H9 (cell line): ENCODE measurements at regions not wholly inside any gene's neighbourhood (a gene's known extent, or its start where the extent isn't known, plus 50 kb on each side); places are given as distances from the start of the nearest gene placed in this dataset.

Experiments used
- DNase-seq: peaks from one replicate; pipeline ENCODE4 v3.0.0-alpha.2; 2017
- H2AFZ ChIP-seq: one replicate; pipeline ENCODE4 v1.6.1; 2013; ENCODE audit warnings: mild to moderate bottlenecking, low read length, control low read depth, moderate library complexity
- H2AK5ac ChIP-seq: 2 replicates; pipeline ENCODE4 v1.6.1; 2013; ENCODE audit warnings: low read length, control low read depth, mixed read lengths; ENCODE audit not compliant: insufficient read length
- H2BK120ac ChIP-seq: one replicate; pipeline ENCODE4 v1.6.1; 2013; ENCODE audit warnings: low read depth, mild to moderate bottlenecking, low read length, control low read depth, inconsistent platforms; ENCODE audit not compliant: poor library complexity, severe bottlenecking
- H2BK12ac ChIP-seq: 2 replicates; pipeline ENCODE4 v1.6.1; 2013; ENCODE audit warnings: low read length, control low read depth, mixed read lengths, low read depth; ENCODE audit not compliant: insufficient read length
- H2BK15ac ChIP-seq: 2 replicates; pipeline ENCODE4 v1.6.1; 2013; ENCODE audit warnings: low read depth, low read length, control low read depth
- H2BK20ac ChIP-seq: one replicate; pipeline ENCODE4 v1.6.1; 2013; ENCODE audit warnings: low read depth, mild to moderate bottlenecking, low read length, control low read depth, inconsistent platforms; ENCODE audit not compliant: poor library complexity, severe bottlenecking
- H2BK5ac ChIP-seq: 2 replicates; pipeline ENCODE4 v1.6.1; 2013; ENCODE audit warnings: low read length, control low read depth, mixed read lengths; ENCODE audit not compliant: insufficient read length
- H3K14ac ChIP-seq: 2 replicates; pipeline ENCODE4 v1.6.1; 2013; ENCODE audit warnings: low read length, control low read depth; ENCODE audit not compliant: insufficient read depth
- H3K18ac ChIP-seq: 2 replicates; pipeline ENCODE4 v1.6.1; 2013; ENCODE audit warnings: low read depth, mild to moderate bottlenecking, mixed read lengths, low read length, control low read depth; ENCODE audit not compliant: insufficient read length
- H3K23ac ChIP-seq: 2 replicates; pipeline ENCODE4 v1.6.1; 2013; ENCODE audit warnings: low read length, control low read depth, mixed read lengths, low read depth; ENCODE audit not compliant: insufficient read length
- H3K23me2 ChIP-seq: 2 replicates; pipeline ENCODE4 v1.6.1; 2013; ENCODE audit warnings: low read depth, mild to moderate bottlenecking, mixed read lengths, low read length, control low read depth; ENCODE audit not compliant: insufficient read length, poor library complexity, severe bottlenecking
- H3K27ac ChIP-seq: 2 replicates; pipeline ENCODE4 v1.5.1; 2013; ENCODE audit warnings: low read length, control low read depth, mixed read lengths, low read depth; ENCODE audit not compliant: insufficient read length
- H3K27me3 ChIP-seq: 2 replicates; pipeline ENCODE4 v1.6.1; 2013; ENCODE audit warnings: low read length, control low read depth, inconsistent platforms; ENCODE audit not compliant: insufficient read depth
- H3K4ac ChIP-seq: 2 replicates; pipeline ENCODE4 v1.6.1; 2013; ENCODE audit warnings: low read depth, mild to moderate bottlenecking, control low read depth, inconsistent platforms, low read length, moderate library complexity
- H3K4me1 ChIP-seq: 2 replicates; pipeline ENCODE4 v1.6.1; 2013; ENCODE audit warnings: low read length, control low read depth, inconsistent platforms; ENCODE audit not compliant: insufficient read depth
- H3K4me2 ChIP-seq: 2 replicates; pipeline ENCODE4 v1.6.1; 2013; ENCODE audit warnings: low read length, control low read depth, mixed read lengths; ENCODE audit not compliant: insufficient read length, insufficient read depth
- H3K56ac ChIP-seq: 2 replicates; pipeline ENCODE4 v1.6.1; 2013; ENCODE audit warnings: low read depth, mild to moderate bottlenecking, mixed read lengths, low read length, control low read depth; ENCODE audit not compliant: insufficient read length
- H3K79me1 ChIP-seq: 2 replicates; pipeline ENCODE4 v1.6.1; 2013; ENCODE audit warnings: low read depth, mild to moderate bottlenecking, moderate library complexity, low read length, control low read depth, inconsistent platforms; ENCODE audit not compliant: insufficient read depth, poor library complexity, severe bottlenecking
- H3K79me2 ChIP-seq: 2 replicates; pipeline ENCODE4 v1.6.1; 2013; ENCODE audit warnings: low read length, control low read depth, inconsistent platforms; ENCODE audit not compliant: insufficient read depth
- H3K9ac ChIP-seq: 2 replicates; pipeline ENCODE4 v1.6.1; 2013; ENCODE audit warnings: low read length, control low read depth, mixed read lengths; ENCODE audit not compliant: insufficient read length; ENCODE audit errors: extremely low read depth
- H3K9me3 ChIP-seq: one replicate; pipeline ENCODE4 v1.6.1; 2013; ENCODE audit warnings: low read depth, low read length, inconsistent platforms; ENCODE audit not compliant: control insufficient read depth
- H3T11ph ChIP-seq: one replicate; pipeline ENCODE4 v1.6.1; 2013; ENCODE audit warnings: mild to moderate bottlenecking, low read length, control low read depth, inconsistent platforms
- H4K20me1 ChIP-seq: one replicate; pipeline ENCODE4 v1.6.1; 2013; ENCODE audit not compliant: control insufficient read depth, insufficient read length, insufficient read depth
- H4K5ac ChIP-seq: 2 replicates; pipeline ENCODE4 v1.6.1; 2013; ENCODE audit warnings: low read depth, mild to moderate bottlenecking, mixed read lengths, low read length, control low read depth; ENCODE audit not compliant: insufficient read length
- H4K8ac ChIP-seq: replicated peaks from 2 replicates; pipeline ENCODE4 v1.6.1; 2013; ENCODE audit warnings: low read length, control low read depth, mixed read lengths, low read depth; ENCODE audit not compliant: insufficient read length
- H4K91ac ChIP-seq: 2 replicates; pipeline ENCODE4 v1.6.1; 2013; ENCODE audit warnings: low read depth, mild to moderate bottlenecking, moderate library complexity, mixed read lengths, low read length, control low read depth; ENCODE audit not compliant: insufficient read length
- H3K27ac Mint-ChIP-seq, 3 experiments: 2 replicates in 2 of 3; 3 replicates in 1 of 3; pipeline ENCODE4 v1.8.0; 2020 to 2021; ENCODE audit warnings: mixed read lengths in 3 of 3, mild to moderate bottlenecking in 1 of 3, moderate library complexity in 1 of 3
- H3K27me3 Mint-ChIP-seq: 2 replicates; pipeline ENCODE4 v1.8.0; 2021; ENCODE audit warnings: low read depth, mild to moderate bottlenecking, moderate library complexity, mixed read lengths
- H3K36me3 Mint-ChIP-seq, 3 experiments: 2 replicates in 2 of 3; 3 replicates in 1 of 3; pipeline ENCODE4 v1.8.0; 2020 to 2021; ENCODE audit warnings: low read depth in 3 of 3, mixed read lengths in 3 of 3; ENCODE audit not compliant: insufficient read depth in 1 of 3
- H3K4me1 Mint-ChIP-seq, 2 experiments: 2 replicates each; pipeline ENCODE4 v1.8.0; 2020; ENCODE audit warnings: mixed read lengths in 2 of 2
- H3K4me3 Mint-ChIP-seq, 2 experiments: 2 replicates in 1 of 2; 3 replicates in 1 of 2; pipeline ENCODE4 v1.8.0; 2020 to 2021; ENCODE audit warnings: mild to moderate bottlenecking in 2 of 2, mixed read lengths in 2 of 2, moderate library complexity in 1 of 2
- H3K9me3 Mint-ChIP-seq, 2 experiments: 2 replicates in 1 of 2; 3 replicates in 1 of 2; pipeline ENCODE4 v1.8.0; 2020; ENCODE audit warnings: mild to moderate bottlenecking in 2 of 2, mixed read lengths in 2 of 2, moderate library complexity in 1 of 2
- CTCF ChIP-seq: fragments of 200-600 bp; sonication (generic); conservative IDR thresholded peaks from 3 replicates; pipeline ENCODE4 v1.8.0; 2021; ENCODE audit warnings: antibody characterized with exemption, mild to moderate bottlenecking
- WGBS: extraction: QIAGEN DNeasy Blood & Tissue Kit; methylation state at CpG from one replicate; pipeline ENCODE4 v1.1.7; 2013; ENCODE audit warnings: missing lambda C conversion rate, low lambda C conversion rate, mixed read lengths; ENCODE audit not compliant: insufficient read length; ENCODE audit errors: extremely low coverage; 5-methylcytosine and 5-hydroxymethylcytosine counted together

GRCh38 chr1:199272628-199273086 is 633.8 kb downstream of the PTPRC start:
- no peak overlapping the region for H3K56ac ChIP-seq
- H3K9me3 Mint-ChIP-seq, result 0 out of 5 replicates have a peak, but pooled peaks cover 0 to 2% of the 10 kb centered on the region in 2 experiments
- no peak overlapping the region for H4K8ac ChIP-seq
- no peaks in the 10 kb centered on the region for H3K79me2 ChIP-seq
- no peaks in the 10 kb centered on the region for H4K20me1 ChIP-seq
- H2BK15ac ChIP-seq, result no peak overlapping the region
- peaks cover 4 to 16% of the 10 kb centered on the region in 2 experiments for H3K4me1 Mint-ChIP-seq
- H3K4me2 ChIP-seq, result no peak overlapping the region
- H3K27me3 ChIP-seq, result no peaks in the 10 kb centered on the region
- TF ChIP-seq CTCF, result no peak
- no peaks in the 10 kb centered on the region for H3K23me2 ChIP-seq
- H3K9ac ChIP-seq, result no peak overlapping the region
- 0 out of 2 replicates have a peak, but pooled peaks cover 3% of the 10 kb centered on the region for H3K4me1 ChIP-seq
- H3K9me3 ChIP-seq, result no peaks in the 10 kb centered on the region
- H4K91ac ChIP-seq, result no peak overlapping the region
- no peak overlapping the region for H3K27ac Mint-ChIP-seq
- H2AFZ ChIP-seq, result no peak overlapping the region
- no peaks in the 10 kb centered on the region for H3K27me3 Mint-ChIP-seq
- H2BK120ac ChIP-seq, result no peak overlapping the region
- H3K79me1 ChIP-seq, result no peaks in the 10 kb centered on the region
- H3K14ac ChIP-seq, result no peak overlapping the region
- H3K23ac ChIP-seq, result no peak overlapping the region
- H3K18ac ChIP-seq, result no peak overlapping the region
- no peak overlapping the region for H2BK20ac ChIP-seq
- WGBS, result no CpG with 5 or more reads among the region's 3 CpGs
- DNase-seq, result peak; percentile 52
- H2BK12ac ChIP-seq, result no peak overlapping the region
- no peak overlapping the region for H3K27ac ChIP-seq
- no peak overlapping the region for H2BK5ac ChIP-seq
- no peak overlapping the region for H3K4ac ChIP-seq
- H4K5ac ChIP-seq, result no peak overlapping the region
- no peak overlapping the region for H3K4me3 Mint-ChIP-seq
- no peak overlapping the region for H2AK5ac ChIP-seq
- no peaks in the 10 kb centered on the region for H3K36me3 Mint-ChIP-seq
- no peak overlapping the region for H3T11ph ChIP-seq
